ENCODE measurements at regions not wholly inside any gene's neighbourhood (a gene's known extent, or its start where the extent isn't known, plus 50 kb on each side); places are given as distances from the start of the nearest gene placed in this dataset.

GRCh38 chr20:21653628-21654027, 51.8 kb upstream of the PAX1 start:
- Histone ChIP-seq H3K9ac (ENCODE audit: low read length) (no peak overlapping the region), H3K4me3 (ENCODE audit: insufficient read depth, low read depth, low read length) (no peak overlapping the region), H3K9me3 (ENCODE audit: insufficient read depth, low read depth, low read length) (no peaks in the 10 kb centered on the region), H3K27me3 (ENCODE audit: insufficient read depth, low read length) (no peaks in the 10 kb centered on the region), H3K27ac (ENCODE audit: low read depth, low read length) (no peak overlapping the region), H3K79me2 (ENCODE audit: insufficient read depth, low read length) (no peaks in the 10 kb centered on the region), H3K4me2 (ENCODE audit: low read length) (no peak overlapping the region), H3K36me3 (ENCODE audit: insufficient read depth, low read length) (no peaks in the 10 kb centered on the region), H4K20me1 (ENCODE audit: insufficient read depth, low read length) (no peaks in the 10 kb centered on the region), H3K4me1 (ENCODE audit: insufficient read depth, low read length) (no peaks in the 10 kb centered on the region), H2AFZ (ENCODE audit: low read depth, low read length) (no peak overlapping the region)
- no peaks in the 10 kb centered on the region for H3K9me3 Mint-ChIP-seq (ENCODE audit: unreplicated experiment)
- peaks cover 28% of the 10 kb centered on the region for H3K27me3 Mint-ChIP-seq (ENCODE audit: low read depth, unreplicated experiment)
- DNase-seq (ENCODE audit: low read depth) = no peak
- TF ChIP-seq CTCF (IDR thresholded peaks at IDR 0.05; ENCODE audit: insufficient read depth, low read depth, low read length) = no peak
- no peak for TF ChIP-seq EZH2 (IDR thresholded peaks at IDR 0.05; ENCODE audit: insufficient read depth, low read length)
- no peak for FAIRE-seq
- no peaks in the 10 kb centered on the region for H3K36me3 Mint-ChIP-seq (ENCODE audit: low read depth, unreplicated experiment)
- H3K4me1 Mint-ChIP-seq (ENCODE audit: low read depth, unreplicated experiment) = no peaks in the 10 kb centered on the region
- H3K27ac Mint-ChIP-seq (ENCODE audit: unreplicated experiment) = no peak overlapping the region
- no peak overlapping the region for H3K4me3 Mint-ChIP-seq (ENCODE audit: unreplicated experiment)

DNA sequence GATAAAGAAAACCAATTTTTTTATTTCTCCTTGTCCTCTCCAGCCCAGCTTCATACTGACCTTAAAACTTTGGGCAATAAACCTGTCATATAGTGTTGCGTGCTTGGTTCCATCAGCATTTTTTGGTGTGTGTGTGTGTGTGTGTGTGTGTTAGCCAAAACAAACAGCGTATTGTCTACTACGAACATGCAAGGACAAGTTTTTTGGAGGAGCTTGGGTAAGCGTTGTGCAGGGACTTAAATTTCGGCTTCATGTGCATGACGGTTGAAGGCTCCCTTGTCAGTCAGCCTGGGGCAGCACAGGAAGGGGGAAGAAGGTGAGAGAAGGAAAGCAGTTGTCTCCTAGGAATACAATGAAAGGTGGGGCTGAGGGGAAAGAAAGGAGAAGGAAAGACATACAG, 62.0 kb upstream of the PAX1 start:
- Histone ChIP-seq H4K20me1 (ENCODE audit: insufficient read depth, low read length) (no peaks in the 10 kb centered on the region), H3K36me3 (ENCODE audit: insufficient read depth, low read length) (no peaks in the 10 kb centered on the region), H3K9me3 (ENCODE audit: insufficient read depth, low read depth, low read length) (peaks cover 6% of the 10 kb centered on the region), H3K27me3 (ENCODE audit: insufficient read depth, low read length) (no peaks in the 10 kb centered on the region), H3K4me2 (ENCODE audit: low read length) (no peak overlapping the region), H2AFZ (ENCODE audit: low read depth, low read length) (no peak overlapping the region), H3K4me1 (ENCODE audit: insufficient read depth, low read length) (no peaks in the 10 kb centered on the region), H3K9ac (ENCODE audit: low read length) (no peak overlapping the region), H3K4me3 (ENCODE audit: insufficient read depth, low read depth, low read length) (no peak overlapping the region), H3K27ac (ENCODE audit: low read depth, low read length) (no peak overlapping the region), H3K79me2 (ENCODE audit: insufficient read depth, low read length) (no peaks in the 10 kb centered on the region)
- Mint-ChIP-seq H3K4me1 (ENCODE audit: low read depth, unreplicated experiment) (no peaks in the 10 kb centered on the region), H3K36me3 (ENCODE audit: low read depth, unreplicated experiment) (no peaks in the 10 kb centered on the region), H3K4me3 (ENCODE audit: unreplicated experiment) (no peak overlapping the region), H3K27me3 (ENCODE audit: low read depth, unreplicated experiment) (peaks cover 24% of the 10 kb centered on the region), H3K9me3 (ENCODE audit: unreplicated experiment) (peaks cover 8% of the 10 kb centered on the region), H3K27ac (ENCODE audit: unreplicated experiment) (no peak overlapping the region)
- DNase-seq (ENCODE audit: low read depth) (no peak), FAIRE-seq (no peak)
- TF ChIP-seq CTCF (IDR thresholded peaks at IDR 0.05; ENCODE audit: insufficient read depth, low read depth, low read length) (no peak), EZH2 (IDR thresholded peaks at IDR 0.05; ENCODE audit: insufficient read depth, low read length) (no peak)

GRCh38 chr20:21640556-21640955, 64.9 kb upstream of the PAX1 start:
- FAIRE-seq = no peak
- Histone ChIP-seq H3K4me2 (ENCODE audit: low read length) (no peak overlapping the region), H3K79me2 (ENCODE audit: insufficient read depth, low read length) (no peaks in the 10 kb centered on the region), H4K20me1 (ENCODE audit: insufficient read depth, low read length) (no peaks in the 10 kb centered on the region), H3K9me3 (ENCODE audit: insufficient read depth, low read depth, low read length) (peaks cover 6% of the 10 kb centered on the region), H3K9ac (ENCODE audit: low read length) (no peak overlapping the region), H3K36me3 (ENCODE audit: insufficient read depth, low read length) (no peaks in the 10 kb centered on the region), H2AFZ (ENCODE audit: low read depth, low read length) (no peak overlapping the region), H3K27me3 (ENCODE audit: insufficient read depth, low read length) (no peaks in the 10 kb centered on the region), H3K4me1 (ENCODE audit: insufficient read depth, low read length) (no peaks in the 10 kb centered on the region), H3K27ac (ENCODE audit: low read depth, low read length) (no peak overlapping the region), H3K4me3 (ENCODE audit: insufficient read depth, low read depth, low read length) (no peak overlapping the region)
- TF ChIP-seq EZH2 (IDR thresholded peaks at IDR 0.05; ENCODE audit: insufficient read depth, low read length) = no peak
- no peak for TF ChIP-seq CTCF (IDR thresholded peaks at IDR 0.05; ENCODE audit: insufficient read depth, low read depth, low read length)
- Mint-ChIP-seq H3K27me3 (ENCODE audit: low read depth, unreplicated experiment) (peaks cover 39% of the 10 kb centered on the region), H3K27ac (ENCODE audit: unreplicated experiment) (no peak overlapping the region), H3K36me3 (ENCODE audit: low read depth, unreplicated experiment) (no peaks in the 10 kb centered on the region), H3K4me1 (ENCODE audit: low read depth, unreplicated experiment) (no peaks in the 10 kb centered on the region), H3K9me3 (ENCODE audit: unreplicated experiment) (peaks cover 3% of the 10 kb centered on the region), H3K4me3 (ENCODE audit: unreplicated experiment) (no peak overlapping the region)
- no peak for DNase-seq (ENCODE audit: low read depth)

Data from astrocyte (in vitro differentiated cells and primary cell).